Hepatocyte (in vitro differentiated cells): ENCODE measurements at regions not wholly inside any gene's neighbourhood (a gene's known extent, or its start where the extent isn't known, plus 50 kb on each side); places are given as distances from the start of the nearest gene placed in this dataset.

Source experiments
- CTCF ChIP-seq: fragments of 200-600 bp; sonication (generic); IDR thresholded peaks from 2 replicates; pipeline ENCODE4 v1.5.1; 2016; ENCODE audit warnings: antibody characterized with exemption, mild to moderate bottlenecking; ENCODE audit not compliant: poor library complexity
- EZH2 ChIP-seq: fragments of 200-600 bp; sonication (generic); IDR thresholded peaks from 2 replicates; pipeline ENCODE4 v1.6.1; 2016; ENCODE audit warnings: antibody characterized with exemption, mild to moderate bottlenecking, borderline replicate concordance

GRCh38 chr14:22358726-22359125, 230.3 kb downstream of the DAD1 start:
- no peak for TF ChIP-seq CTCF
- no peak for TF ChIP-seq EZH2
